ENCODE measurements at regions not wholly inside any gene's neighbourhood (a gene's known extent, or its start where the extent isn't known, plus 50 kb on each side); places are given as distances from the start of the nearest gene placed in this dataset.

GRCh38 chr5:62011089-62011664 is 294.8 kb upstream of the KIF2A start:
- DNase-seq (ENCODE audit: low spot score) = no peak

- DNase-seq (ENCODE audit: low spot score) = no peak
These were observed 288.9 kb upstream of the KIF2A start for GRCh38 chr5:62017092-62017491.

GRCh38 chr5:62029303-62029702 is 276.7 kb upstream of the KIF2A start:
- no peak for DNase-seq (ENCODE audit: low spot score)

- DNase-seq (ENCODE audit: low spot score) = no peak
These were observed 275.7 kb upstream of the KIF2A start for GRCh38 chr5:62030326-62030725.

GRCh38 chr5:62038024-62038423 is 268.0 kb upstream of the KIF2A start:
- no peak for DNase-seq (ENCODE audit: low spot score)

GRCh38 chr5:62041156-62041756 is 264.8 kb upstream of the KIF2A start:
- DNase-seq (ENCODE audit: low spot score) = no peak

- DNase-seq (ENCODE audit: low spot score) = no peak
These were observed 264.0 kb upstream of the KIF2A start for GRCh38 chr5:62042007-62042406.

- no peak for DNase-seq (ENCODE audit: low spot score)
These were observed 262.4 kb upstream of the KIF2A start for GRCh38 chr5:62043289-62044280.

GRCh38 chr5:62044989-62045388 is 261.0 kb upstream of the KIF2A start:
- no peak for DNase-seq (ENCODE audit: low spot score)

GRCh38 chr5:62046191-62046590 is 259.8 kb upstream of the KIF2A start:
- DNase-seq (ENCODE audit: low spot score) = no peak

GRCh38 chr5:62051747-62052146 is 254.3 kb upstream of the KIF2A start:
- DNase-seq (ENCODE audit: low spot score) = no peak

- no peak for DNase-seq (ENCODE audit: low spot score)
These were observed 246.0 kb upstream of the KIF2A start for GRCh38 chr5:62059960-62060359.

GRCh38 chr5:62065050-62065449 is 241.0 kb upstream of the KIF2A start:
- DNase-seq (ENCODE audit: low spot score) = no peak

GRCh38 chr5:62066761-62067277 is 239.2 kb upstream of the KIF2A start:
- DNase-seq (ENCODE audit: low spot score) = no peak

- DNase-seq (ENCODE audit: low spot score) = no peak
These were observed 237.5 kb upstream of the KIF2A start for GRCh38 chr5:62068554-62068953.

- no peak for DNase-seq (ENCODE audit: low spot score)
These were observed 228.6 kb upstream of the KIF2A start for GRCh38 chr5:62077387-62077786.

- DNase-seq (ENCODE audit: low spot score) = no peak
These were observed 228.0 kb upstream of the KIF2A start for GRCh38 chr5:62077823-62078550.

GRCh38 chr5:62082370-62082801 is 223.6 kb upstream of the KIF2A start:
- DNase-seq (ENCODE audit: low spot score) = peak; percentile 73

- DNase-seq (ENCODE audit: low spot score) = no peak
These were observed 222.8 kb upstream of the KIF2A start for GRCh38 chr5:62083247-62083646.

- DNase-seq (ENCODE audit: low spot score) = no peak
These were observed 222.3 kb upstream of the KIF2A start for GRCh38 chr5:62083661-62084060.

GRCh38 chr5:62084391-62084790 is 221.6 kb upstream of the KIF2A start:
- no peak for DNase-seq (ENCODE audit: low spot score)

GRCh38 chr5:62090953-62091352 is 215.1 kb upstream of the KIF2A start:
- no peak for DNase-seq (ENCODE audit: low spot score)

Measured in A172 (cell line).